Ammon's horn (tissue), 1 donor: ENCODE measurements at regions not wholly inside any gene's neighbourhood (a gene's known extent, or its start where the extent isn't known, plus 50 kb on each side); places are given as distances from the start of the nearest gene placed in this dataset.

Source experiments
- DNase-seq: peaks from one replicate; pipeline ENCODE4 v3.0.0-alpha.2; 2016; ENCODE audit warnings: low spot score

DNA sequence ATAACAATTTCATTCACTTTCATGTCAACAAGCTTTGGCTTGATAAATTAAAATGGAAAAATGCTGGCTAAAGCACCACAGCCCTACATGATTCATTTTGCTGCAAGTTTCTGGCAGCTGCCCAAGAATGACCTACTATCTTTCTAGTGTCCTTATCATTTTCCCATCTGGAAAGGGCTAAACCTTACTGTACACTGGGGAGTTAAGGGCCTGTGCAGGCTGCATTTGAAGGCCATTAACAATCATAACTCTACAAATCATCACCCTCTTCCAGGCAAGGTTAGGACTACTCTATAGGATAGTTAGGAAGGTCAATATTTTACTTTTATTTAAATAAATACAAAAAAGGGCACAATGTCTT, 579.7 kb upstream of the ZNF608 start:
- DNase-seq, result no peak

DNA sequence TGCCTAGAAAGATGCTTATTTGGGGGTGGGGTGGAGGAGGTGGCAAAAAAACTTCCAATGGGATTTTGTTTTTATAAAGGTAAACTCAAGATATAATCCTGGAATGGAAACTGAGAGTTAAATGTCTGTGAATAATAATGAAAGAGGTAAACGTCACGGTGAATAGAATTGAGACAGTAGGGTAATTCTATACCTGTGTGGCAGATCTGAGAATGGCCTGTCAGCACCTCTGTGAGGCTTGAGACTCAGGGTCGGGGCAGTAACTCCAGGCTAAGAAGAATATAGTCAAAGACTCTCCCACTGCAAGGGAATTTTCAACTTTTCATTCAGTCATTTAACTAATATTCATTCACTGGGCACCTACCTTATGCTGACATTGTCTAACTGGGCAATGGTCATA, 581.2 kb upstream of the ZNF608 start:
- DNase-seq, result no peak

DNA sequence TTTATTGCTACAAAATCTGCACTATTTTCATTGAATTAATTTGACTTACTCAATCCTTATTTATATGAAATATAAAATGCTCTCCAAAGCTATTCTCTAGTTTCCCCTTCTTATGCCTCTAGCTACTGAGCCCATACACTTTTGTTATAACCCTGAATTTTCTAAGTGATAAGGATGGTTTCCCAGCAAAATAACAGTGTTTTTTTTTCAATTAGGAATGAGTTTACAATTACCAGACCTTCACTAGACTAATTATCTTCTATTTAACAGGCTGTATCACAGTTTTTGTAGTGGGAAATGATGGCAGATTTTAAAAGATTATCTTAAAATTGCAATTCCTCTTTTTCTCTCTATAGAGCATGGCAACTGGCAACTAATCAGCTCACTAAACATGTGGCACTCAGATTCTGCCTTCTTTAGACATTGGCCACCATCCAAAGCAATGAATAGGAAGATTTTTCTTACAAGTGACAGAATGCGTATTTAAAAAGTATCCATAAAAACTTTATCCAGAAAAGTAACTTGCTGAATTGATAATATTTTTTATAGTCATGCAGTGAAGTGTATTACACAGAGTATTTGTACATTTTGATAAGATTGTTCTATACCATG, 585.7 kb upstream of the ZNF608 start:
- no peak for DNase-seq

DNA sequence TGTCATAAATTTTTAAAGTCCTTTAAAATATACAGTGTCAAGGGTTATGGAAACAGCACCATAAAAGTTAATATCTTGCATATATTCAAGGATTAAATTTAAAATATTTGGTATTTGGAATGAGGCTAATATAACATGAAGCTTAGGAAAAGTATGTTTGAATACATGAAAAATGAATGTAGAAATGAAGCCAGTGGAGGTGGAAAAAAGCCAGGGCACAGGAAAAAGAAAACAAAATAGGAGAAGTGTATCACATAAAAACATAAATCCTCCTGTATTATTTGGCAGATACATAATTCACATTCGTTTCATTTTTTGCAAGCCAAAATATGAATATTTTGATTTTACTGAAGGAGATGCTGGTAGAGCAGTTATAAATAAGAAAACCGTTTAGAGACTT, 587.0 kb upstream of the ZNF608 start:
- DNase-seq, result no peak

DNA sequence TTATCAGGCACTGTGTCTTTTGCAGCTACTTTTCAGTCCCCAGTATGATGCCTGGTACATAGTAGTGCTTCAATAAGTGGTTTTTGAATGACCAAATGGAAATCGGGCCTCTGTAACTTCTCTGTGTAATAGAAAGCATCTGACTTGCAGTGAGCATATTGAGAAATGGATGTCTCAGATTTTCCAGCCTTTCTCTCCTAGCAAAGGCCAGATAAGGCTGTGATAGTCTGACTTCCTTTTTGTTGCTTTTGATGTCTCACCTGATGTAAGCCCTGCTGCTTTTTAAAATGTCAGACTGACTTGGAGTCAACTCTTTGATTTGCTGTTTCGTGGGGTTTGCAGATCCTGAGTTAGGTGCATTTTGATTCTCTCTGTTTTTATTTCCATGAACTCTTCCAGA, 590.0 kb upstream of the ZNF608 start:
- no peak for DNase-seq

DNA sequence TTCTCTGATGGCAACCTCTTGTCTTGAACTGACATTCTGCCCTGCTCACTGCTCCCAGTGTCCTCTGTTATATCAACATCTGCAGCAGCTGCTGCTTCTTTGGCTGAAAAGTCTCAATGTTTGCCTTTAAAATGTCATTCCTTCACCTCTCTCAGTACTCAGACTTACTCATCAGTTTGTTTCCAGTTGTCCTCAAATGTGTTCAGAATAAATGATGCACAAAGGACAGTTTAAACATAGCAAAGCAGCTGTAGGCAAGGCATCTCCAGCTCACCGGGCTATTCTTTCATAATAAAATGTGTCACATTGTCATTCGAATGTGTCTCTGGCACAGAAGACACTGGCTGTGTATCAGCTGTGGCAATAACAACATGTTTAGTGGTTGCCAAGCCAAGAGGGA, 590.9 kb upstream of the ZNF608 start:
- no peak for DNase-seq

DNA sequence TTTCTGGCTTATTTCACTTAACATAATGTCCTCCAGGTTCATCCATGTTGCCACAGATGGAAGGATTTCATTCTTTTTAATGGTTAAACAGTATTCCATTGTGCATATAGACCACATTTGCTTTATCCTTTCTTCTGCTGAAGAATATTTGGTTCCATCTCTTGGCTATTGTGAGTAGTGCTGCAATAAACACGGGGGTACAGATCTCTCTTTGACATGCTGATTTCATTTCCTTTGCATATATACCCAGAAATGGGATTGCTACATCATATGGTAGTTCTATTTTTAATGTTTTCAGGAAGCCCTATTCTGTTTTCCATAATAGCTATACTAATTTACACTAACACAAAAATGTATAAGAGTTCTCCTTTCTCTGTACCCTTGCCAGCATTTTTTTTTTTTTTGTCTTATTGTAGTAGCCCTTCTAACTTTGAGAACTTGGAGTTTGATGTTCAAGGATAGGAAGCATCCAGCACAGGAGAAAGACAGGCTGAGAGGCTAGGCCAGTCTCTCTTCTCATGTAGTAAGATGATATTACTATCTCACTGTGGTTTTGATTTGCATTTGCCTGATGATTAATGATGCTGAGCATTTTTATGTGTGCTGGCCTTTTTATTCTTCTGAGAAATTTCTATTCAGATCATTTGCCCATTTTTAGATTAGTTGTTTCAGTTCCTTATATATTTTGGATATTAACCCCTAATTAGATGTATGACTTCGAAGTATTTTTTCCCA, 592.2 kb upstream of the ZNF608 start:
- no peak for DNase-seq

DNA sequence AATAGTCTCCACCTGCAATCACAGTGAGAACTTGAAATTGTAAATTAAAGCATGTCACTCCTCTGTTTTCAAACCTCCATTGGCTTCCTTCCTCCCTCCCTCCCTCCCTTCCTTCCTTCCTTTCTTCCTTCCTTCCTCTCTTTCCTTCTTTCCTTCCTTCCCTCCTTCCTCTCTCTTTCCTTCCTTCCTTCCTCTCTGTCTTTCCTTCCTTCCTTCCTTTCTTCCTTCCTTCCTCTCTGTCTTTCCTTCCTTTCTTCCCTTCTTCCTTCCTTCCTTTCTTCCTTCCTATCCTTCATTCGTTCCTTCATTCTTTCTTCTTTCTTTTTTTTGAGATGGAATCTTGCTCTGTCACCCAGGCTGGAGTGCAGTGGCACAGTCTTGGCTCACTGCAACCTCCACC, 595.0 kb upstream of the ZNF608 start:
- DNase-seq, result no peak

DNA sequence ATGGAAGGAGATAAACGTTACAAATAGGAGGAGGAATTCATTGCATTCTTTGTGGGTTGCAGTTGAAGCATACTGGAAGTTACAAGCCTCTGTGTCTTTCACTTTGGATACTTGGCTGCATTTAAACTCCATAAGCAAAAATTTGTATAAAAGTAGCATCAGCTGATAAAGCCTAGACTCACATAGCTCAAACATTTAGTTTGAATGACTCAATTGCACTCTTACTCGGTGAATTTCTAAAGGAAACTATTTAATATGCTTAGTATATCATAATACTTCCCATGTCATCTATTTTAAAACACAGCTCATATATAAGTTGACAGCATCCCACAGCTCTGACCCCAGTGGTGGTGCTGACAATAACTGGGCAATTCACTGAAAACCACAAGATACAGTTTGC, 596.6 kb upstream of the ZNF608 start:
- no peak for DNase-seq

DNA sequence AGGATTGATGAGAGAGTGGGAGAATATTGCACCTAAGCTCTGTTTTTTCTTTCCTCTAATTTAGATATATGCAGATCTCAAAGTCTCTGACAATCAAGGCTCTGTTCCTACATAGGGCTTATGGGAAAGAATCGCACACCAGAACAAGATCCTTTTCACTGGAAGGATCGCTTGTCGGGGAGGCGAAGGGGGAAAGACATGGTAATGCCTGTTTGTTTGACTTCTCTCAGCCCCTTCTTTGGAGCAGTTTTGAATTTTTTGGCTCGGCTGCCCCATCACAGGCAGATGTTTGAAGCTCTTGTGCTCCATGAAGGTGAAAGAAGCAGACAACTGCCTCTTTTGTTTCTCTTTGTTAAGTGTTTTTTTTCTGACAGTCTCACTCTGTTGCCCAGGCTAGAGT, 599.9 kb upstream of the ZNF608 start:
- DNase-seq, result peak; percentile 50

DNA sequence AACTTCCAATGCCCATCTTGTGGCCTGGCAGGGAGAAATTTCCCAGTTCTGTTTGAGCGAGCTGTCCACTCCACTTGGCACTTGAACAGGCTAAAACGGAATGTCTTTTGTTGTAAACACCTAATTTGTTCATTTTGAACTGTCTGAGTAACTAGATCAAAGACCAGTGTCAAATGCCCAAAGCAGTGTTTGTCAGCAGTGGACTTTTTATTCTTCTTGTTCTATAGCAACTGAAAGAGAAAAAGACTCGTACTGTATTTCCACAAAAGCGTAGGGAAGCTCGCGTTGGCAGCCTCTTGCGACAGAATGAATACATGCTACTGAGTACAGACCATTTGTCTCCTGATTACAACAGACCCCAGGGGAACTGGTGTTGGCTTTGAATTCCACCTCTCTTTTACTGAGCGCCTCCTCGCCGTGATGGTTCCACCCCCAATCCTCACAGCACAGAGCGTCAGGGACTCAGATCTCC, 601.8 kb upstream of the ZNF608 start:
- peak; percentile 71 for DNase-seq

DNA sequence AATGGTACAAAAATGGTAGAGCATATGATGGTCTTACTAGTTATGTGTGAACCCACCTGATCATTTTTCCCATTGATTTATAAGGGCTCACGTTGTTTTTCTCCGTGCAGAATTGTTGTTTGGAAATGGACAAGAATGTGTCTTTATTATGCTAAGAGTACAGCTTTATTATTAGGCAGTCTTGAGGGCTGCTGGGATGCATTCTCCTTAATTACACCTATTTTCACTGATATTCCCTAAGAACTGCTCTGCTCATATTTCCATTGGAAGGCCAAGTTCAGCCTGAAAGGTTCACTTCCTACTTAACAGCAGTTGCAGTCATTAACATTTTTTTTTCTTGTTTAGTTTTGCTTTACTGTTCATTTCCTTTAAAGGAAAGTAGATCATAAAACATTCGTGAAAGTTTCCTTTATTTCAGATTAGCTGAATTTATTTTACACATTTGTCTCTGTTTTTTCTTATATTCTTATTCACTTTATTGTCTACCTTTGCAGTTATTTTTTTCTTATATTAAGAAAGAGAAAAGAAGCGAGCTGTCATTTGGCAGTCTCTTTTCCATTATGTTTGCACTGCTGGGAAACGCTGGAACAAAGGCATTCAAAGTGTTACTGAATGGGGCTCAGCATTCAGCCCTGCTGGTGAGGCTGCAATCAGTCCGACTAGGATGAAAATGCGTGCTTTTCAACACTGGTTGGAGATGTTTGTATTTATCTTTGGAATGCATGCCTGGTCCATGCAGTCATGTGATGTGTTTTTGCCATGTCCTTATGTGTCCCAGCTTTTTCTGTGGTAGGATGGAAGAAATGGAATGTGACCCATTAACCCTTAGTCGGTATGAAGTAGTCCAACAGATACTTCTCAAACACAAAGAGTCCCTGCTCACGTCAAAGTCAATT, 602.7 kb upstream of the ZNF608 start:
- peak; percentile 76 for DNase-seq

DNA sequence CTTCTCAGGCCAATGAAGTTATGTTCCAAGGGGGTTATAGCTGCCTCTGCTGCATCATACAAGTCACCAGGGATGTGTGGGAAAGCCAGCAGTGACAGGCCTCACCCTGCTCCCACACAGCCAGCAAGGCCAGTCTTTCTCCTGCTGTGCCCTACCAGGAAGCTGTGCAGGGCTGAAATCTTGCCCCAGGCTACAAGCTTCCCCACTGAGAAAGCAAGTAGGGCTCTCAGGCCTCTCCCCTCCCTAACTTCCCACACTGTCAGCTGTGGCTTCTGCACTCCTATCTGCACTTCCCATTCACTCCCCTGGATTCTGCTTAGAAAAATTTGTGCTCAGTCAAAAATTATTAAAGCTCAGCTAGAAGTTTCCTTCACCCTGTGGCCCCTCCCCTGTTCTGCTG, 611.2 kb upstream of the ZNF608 start:
- DNase-seq, result no peak

DNA sequence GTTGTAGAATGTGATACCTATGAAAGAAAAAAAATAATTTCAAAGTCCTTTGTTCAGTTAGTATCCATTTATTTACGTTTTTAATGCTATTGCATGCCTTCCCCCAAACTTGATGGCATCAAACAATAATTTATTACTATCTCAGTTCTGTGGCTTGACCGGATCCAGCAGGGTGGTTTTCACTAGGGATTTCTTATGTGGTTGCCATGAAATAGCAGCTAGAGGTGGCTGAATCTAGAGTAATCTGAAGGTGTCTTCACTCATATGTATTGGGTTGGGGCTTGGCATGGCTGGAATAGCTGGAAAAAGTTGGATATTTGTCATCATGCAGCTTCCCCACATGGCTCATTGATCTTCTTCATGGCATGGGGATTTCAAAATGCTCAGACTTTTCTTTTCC, 619.3 kb upstream of the ZNF608 start:
- DNase-seq, result no peak

DNA sequence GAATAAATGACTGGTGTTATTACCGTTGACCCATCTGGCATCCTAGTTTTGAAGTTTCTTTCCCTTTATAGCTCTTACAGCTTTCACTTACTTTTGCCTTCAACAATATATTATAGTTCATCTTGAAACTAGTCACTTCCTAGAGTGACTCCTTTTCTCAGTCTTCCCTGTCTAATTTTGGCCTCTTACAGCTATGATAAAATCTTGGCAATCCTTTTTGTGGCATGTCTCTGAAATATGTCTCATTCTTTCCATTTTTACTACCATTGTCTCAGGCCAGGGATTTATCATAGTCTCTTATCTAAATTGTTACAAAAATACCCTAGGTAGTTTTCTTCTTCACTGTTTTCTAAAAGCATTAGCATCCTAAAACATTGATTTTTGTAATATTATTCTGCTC, 621.3 kb upstream of the ZNF608 start:
- no peak for DNase-seq

DNA sequence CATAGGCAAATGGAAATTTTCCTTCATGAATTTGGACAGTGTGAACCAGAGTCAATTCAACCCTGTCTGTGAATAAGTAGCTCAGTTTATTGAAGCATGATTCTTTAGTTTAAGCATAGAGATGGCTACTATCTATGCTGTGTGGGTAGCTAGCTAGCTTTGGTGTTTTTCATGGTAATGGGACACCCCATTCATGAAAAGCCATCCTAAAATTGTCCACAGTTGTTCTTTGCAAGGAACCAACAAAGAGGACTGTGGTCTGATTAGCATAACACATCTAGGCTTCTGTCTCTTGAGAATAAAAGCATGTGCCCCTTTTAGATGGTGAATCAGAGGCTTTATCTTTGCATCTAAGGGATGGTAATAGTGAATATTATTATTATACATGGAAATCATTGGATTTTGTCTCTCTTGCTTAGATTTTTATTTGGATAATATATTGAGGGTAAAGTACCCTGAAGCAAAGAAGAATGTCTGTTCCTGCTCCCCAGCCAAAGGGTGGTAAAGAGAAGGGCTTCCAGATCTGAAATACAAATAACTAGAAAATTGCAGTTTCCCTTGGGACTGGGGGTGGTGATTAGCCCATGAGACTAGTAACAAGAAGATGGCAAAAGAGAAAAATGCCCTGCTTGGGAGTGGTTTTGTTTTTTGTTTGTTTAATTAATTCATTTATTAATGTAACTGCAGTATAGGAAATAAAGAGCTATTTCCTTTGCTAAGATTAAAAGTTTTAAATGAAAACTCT, 624.2 kb upstream of the ZNF608 start:
- no peak for DNase-seq

DNA sequence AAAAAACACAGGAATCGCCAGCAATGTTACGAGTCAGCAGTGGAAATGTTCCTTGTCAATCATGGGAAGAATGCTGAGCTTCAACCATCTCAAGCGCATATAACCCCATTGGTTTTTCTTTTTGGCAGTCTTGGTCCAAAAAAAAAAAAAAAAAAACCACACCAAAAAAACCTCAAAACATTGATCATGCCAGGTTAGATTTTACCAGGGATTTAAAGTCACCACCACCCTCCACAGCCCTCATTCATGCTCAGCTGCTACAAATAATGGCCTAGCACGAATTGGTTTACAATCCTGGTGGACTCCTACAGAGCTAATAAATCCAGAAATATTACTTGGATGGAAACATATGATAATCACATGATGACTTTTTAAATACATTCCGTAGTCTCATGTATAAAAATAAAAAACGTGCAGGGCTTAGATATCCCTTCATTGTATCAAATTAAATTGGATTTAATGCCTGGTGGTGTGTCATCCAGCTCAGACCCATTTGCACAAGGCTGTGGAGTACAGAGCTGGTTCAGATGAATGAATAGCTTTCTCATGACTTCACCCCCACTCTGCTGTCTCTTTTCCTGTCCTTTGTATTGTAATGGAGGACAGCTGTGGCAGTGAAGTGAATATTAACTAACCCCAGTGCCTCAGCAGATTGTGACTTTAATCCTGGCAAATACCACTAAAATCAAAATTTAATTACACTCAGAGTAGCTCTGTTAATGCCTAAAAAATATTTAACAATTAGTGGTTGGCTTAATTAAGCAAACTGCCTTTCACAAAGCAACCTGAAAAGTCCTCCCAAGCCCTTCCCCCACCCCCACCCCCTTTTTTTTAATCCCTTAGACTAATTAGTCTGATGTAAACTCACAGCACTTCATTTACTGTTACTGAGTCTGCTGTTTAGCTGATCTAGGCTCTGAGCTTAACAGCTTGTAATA, 626.5 kb upstream of the ZNF608 start:
- peak; percentile 85 for DNase-seq

DNA sequence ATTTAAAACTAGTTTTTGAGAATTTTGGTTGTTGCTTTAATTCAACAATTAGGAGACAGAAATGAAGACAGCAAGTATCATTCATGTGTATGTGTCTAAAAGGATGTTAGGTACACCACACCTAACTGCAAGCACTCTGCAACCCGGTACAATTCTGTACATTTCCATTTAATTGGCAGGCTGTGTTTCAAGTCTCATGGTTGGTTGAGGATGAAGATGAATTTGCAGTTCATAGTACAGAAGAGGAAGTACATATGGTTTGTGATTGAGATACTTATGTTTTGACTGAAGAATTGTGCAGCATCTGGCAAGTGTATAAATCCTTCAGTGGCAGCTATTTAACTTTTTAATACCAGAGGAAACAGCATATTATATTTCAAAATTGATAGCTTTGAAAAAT, 628.7 kb upstream of the ZNF608 start:
- DNase-seq, result no peak

DNA sequence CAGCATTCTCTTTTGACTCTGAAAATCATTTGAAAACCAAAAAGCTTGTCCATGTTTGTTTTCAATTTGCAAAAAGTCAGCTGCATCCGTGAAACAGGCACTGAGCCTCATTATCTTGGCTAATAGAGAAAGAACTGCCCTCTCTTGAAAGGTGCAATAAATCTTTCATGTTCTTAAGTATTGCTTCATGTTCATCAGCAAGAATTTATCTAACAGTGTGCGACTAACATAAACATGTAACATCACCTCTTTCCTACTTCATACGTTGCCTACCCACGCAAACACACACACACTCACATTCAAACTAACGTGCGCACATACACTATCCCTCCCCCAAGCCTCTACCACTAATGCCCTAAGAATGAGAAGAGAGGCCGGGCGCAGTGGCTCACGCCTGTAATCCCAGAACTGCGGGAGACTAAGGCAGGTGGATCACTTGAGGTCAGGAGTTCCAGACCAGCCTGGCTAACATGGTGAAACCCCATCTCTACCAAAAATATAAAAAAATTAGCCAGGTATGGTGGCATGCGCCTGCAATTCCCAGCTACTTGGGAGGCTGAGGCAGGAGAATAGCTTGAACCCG, 629.7 kb upstream of the ZNF608 start:
- no peak for DNase-seq

DNA sequence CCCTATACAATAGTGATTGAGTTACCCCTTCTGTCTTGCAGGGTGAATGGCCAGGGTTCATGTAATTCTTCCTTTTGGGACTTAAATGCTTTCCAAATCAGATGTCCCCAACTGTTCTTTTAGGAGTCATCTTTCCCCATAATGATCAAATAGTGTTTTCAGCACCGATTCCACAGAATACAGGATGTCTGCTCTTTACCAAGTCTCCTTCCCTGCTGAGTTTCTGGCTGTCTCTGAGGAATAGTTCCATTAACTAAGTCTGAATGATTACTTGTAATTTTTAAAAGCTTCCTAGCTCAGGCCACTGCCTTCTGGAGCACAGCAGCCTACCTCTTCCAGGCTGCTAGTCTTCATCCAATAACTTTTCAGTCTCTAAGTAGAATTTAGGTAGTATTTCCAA, 630.7 kb upstream of the ZNF608 start:
- no peak for DNase-seq

DNA sequence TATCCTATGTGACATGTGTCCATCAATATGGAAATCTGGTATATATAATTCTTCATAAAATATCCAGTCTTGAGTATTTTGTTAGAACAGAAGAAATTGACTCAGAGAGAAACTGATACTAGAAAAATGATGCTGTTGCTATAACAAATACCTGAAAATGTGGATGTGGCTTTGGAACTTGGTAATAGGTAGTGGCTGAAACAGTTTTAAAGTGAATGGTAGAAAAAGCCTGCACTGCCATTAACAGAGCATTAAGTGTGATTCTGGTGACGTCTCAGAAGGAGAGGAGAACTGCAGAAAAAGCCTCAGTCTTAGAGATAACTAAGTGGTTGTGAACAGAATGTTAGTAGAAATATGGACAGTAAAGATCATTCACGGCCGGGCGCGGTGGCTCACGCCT, 634.9 kb upstream of the ZNF608 start:
- no peak for DNase-seq
